ENCODE measurements at regions not wholly inside any gene's neighbourhood (a gene's known extent, or its start where the extent isn't known, plus 50 kb on each side); places are given as distances from the start of the nearest gene placed in this dataset.

- no peaks in the 10 kb centered on the region for H3K9me3 ChIP-seq (ENCODE audit: insufficient read depth, low read length, severe bottlenecking)
- no peak overlapping the region for H3K9ac ChIP-seq (ENCODE audit: low read depth, low read length)
- ATAC-seq (ENCODE audit: insufficient read depth, low read depth) (no peak), DNase-seq (no peak)
- H4K20me1 ChIP-seq (ENCODE audit: insufficient read depth, low read length), result no peaks in the 10 kb centered on the region
- no peaks in the 10 kb centered on the region for H3K36me3 ChIP-seq (ENCODE audit: insufficient read depth, low read length)
- H3K79me2 ChIP-seq (ENCODE audit: insufficient read depth, low read length), result no peaks in the 10 kb centered on the region
- no peaks in the 10 kb centered on the region for H3K27me3 ChIP-seq (ENCODE audit: insufficient read depth, low read length, poor library complexity)
- H3K4me1 ChIP-seq (ENCODE audit: insufficient read depth, low read length), result no peaks in the 10 kb centered on the region
- TF ChIP-seq CTCF (IDR thresholded peaks at IDR 0.05; ENCODE audit: borderline replicate concordance, extremely low read depth, low read length, poor library complexity, severe bottlenecking) (no peak), EZH2 (IDR thresholded peaks at IDR 0.05; ENCODE audit: borderline replicate concordance, low read depth, low read length, severe bottlenecking) (no peak)
- H2AFZ ChIP-seq (ENCODE audit: low read depth, low read length), result no peak overlapping the region
- no peak overlapping the region for H3K4me2 ChIP-seq (ENCODE audit: insufficient read depth, low read length)
- H3K27ac ChIP-seq (ENCODE audit: low read length), result no peak overlapping the region
- H3K4me3 ChIP-seq (ENCODE audit: low read depth in 1 of 2, low read length in 2 of 2), result no peak overlapping the region
Measured at GRCh38 chr11:15446929-15447328, 332.2 kb downstream of the INSC start.

GRCh38 chr11:15451713-15452112 lies 337.0 kb downstream of the INSC start:
- TF ChIP-seq CTCF (IDR thresholded peaks at IDR 0.05; ENCODE audit: borderline replicate concordance, extremely low read depth, low read length, poor library complexity, severe bottlenecking) (no peak), EZH2 (IDR thresholded peaks at IDR 0.05; ENCODE audit: borderline replicate concordance, low read depth, low read length, severe bottlenecking) (no peak)
- Histone ChIP-seq H3K4me2 (ENCODE audit: insufficient read depth, low read length) (no peak overlapping the region), H3K27me3 (ENCODE audit: insufficient read depth, low read length, poor library complexity) (peaks cover 4% of the 10 kb centered on the region), H4K20me1 (ENCODE audit: insufficient read depth, low read length) (no peaks in the 10 kb centered on the region), H3K36me3 (ENCODE audit: insufficient read depth, low read length) (no peaks in the 10 kb centered on the region), H3K9me3 (ENCODE audit: insufficient read depth, low read length, severe bottlenecking) (no peaks in the 10 kb centered on the region), H3K79me2 (ENCODE audit: insufficient read depth, low read length) (no peaks in the 10 kb centered on the region), H3K27ac (ENCODE audit: low read length) (no peak overlapping the region), H3K4me3 (ENCODE audit: low read depth in 1 of 2, low read length in 2 of 2) (no peak overlapping the region), H2AFZ (ENCODE audit: low read depth, low read length) (no peak overlapping the region), H3K4me1 (ENCODE audit: insufficient read depth, low read length) (no peaks in the 10 kb centered on the region), H3K9ac (ENCODE audit: low read depth, low read length) (no peak overlapping the region)
- DNase-seq (no peak), ATAC-seq (ENCODE audit: insufficient read depth, low read depth) (no peak)

GRCh38 chr11:15453211-15453765 lies 338.6 kb downstream of the INSC start:
- no peaks in the 10 kb centered on the region for H3K79me2 ChIP-seq (ENCODE audit: insufficient read depth, low read length)
- no peaks in the 10 kb centered on the region for H3K36me3 ChIP-seq (ENCODE audit: insufficient read depth, low read length)
- DNase-seq (no peak), ATAC-seq (ENCODE audit: insufficient read depth, low read depth) (no peak)
- no peak overlapping the region for H3K4me2 ChIP-seq (ENCODE audit: insufficient read depth, low read length)
- TF ChIP-seq CTCF (IDR thresholded peaks at IDR 0.05; ENCODE audit: borderline replicate concordance, extremely low read depth, low read length, poor library complexity, severe bottlenecking) (no peak), EZH2 (IDR thresholded peaks at IDR 0.05; ENCODE audit: borderline replicate concordance, low read depth, low read length, severe bottlenecking) (no peak)
- no peak overlapping the region for H3K27ac ChIP-seq (ENCODE audit: low read length)
- H3K27me3 ChIP-seq (ENCODE audit: insufficient read depth, low read length, poor library complexity), result peaks cover 4% of the 10 kb centered on the region
- no peak overlapping the region for H2AFZ ChIP-seq (ENCODE audit: low read depth, low read length)
- no peak overlapping the region for H3K4me3 ChIP-seq (ENCODE audit: low read depth in 1 of 2, low read length in 2 of 2)
- H3K9ac ChIP-seq (ENCODE audit: low read depth, low read length), result no peak overlapping the region
- H3K4me1 ChIP-seq (ENCODE audit: insufficient read depth, low read length), result no peaks in the 10 kb centered on the region
- no peaks in the 10 kb centered on the region for H3K9me3 ChIP-seq (ENCODE audit: insufficient read depth, low read length, severe bottlenecking)
- no peaks in the 10 kb centered on the region for H4K20me1 ChIP-seq (ENCODE audit: insufficient read depth, low read length)

GRCh38 chr11:15468466-15468865 lies 353.7 kb downstream of the INSC start:
- H3K4me3 ChIP-seq (ENCODE audit: low read depth in 1 of 2, low read length in 2 of 2), result no peak overlapping the region
- no peak overlapping the region for H3K9ac ChIP-seq (ENCODE audit: low read depth, low read length)
- H3K36me3 ChIP-seq (ENCODE audit: insufficient read depth, low read length), result no peaks in the 10 kb centered on the region
- no peaks in the 10 kb centered on the region for H3K9me3 ChIP-seq (ENCODE audit: insufficient read depth, low read length, severe bottlenecking)
- peaks cover 4% of the 10 kb centered on the region for H3K27me3 ChIP-seq (ENCODE audit: insufficient read depth, low read length, poor library complexity)
- H4K20me1 ChIP-seq (ENCODE audit: insufficient read depth, low read length), result no peaks in the 10 kb centered on the region
- ATAC-seq (ENCODE audit: insufficient read depth, low read depth) (no peak), DNase-seq (no peak)
- H2AFZ ChIP-seq (ENCODE audit: low read depth, low read length), result no peak overlapping the region
- no peak overlapping the region for H3K27ac ChIP-seq (ENCODE audit: low read length)
- H3K4me1 ChIP-seq (ENCODE audit: insufficient read depth, low read length), result no peaks in the 10 kb centered on the region
- H3K79me2 ChIP-seq (ENCODE audit: insufficient read depth, low read length), result no peaks in the 10 kb centered on the region
- TF ChIP-seq CTCF (IDR thresholded peaks at IDR 0.05; ENCODE audit: borderline replicate concordance, extremely low read depth, low read length, poor library complexity, severe bottlenecking) (no peak), EZH2 (IDR thresholded peaks at IDR 0.05; ENCODE audit: borderline replicate concordance, low read depth, low read length, severe bottlenecking) (no peak)
- H3K4me2 ChIP-seq (ENCODE audit: insufficient read depth, low read length), result no peak overlapping the region
